GM18873 (cell line): ENCODE measurements at regions not wholly inside any gene's neighbourhood (a gene's known extent, or its start where the extent isn't known, plus 50 kb on each side); places are given as distances from the start of the nearest gene placed in this dataset.

Source experiments
- ATAC-seq: cut with Tn5 transposase; IDR thresholded peaks from one replicate; pipeline ENCODE4 v1.9.1; 2021; ENCODE audit warnings: mild to moderate bottlenecking, moderate library complexity, moderate number of reproducible peaks; ENCODE audit not compliant: unreplicated experiment, low FRiP score

- no peak for ATAC-seq
Measured at GRCh38 chrX:43557792-43558191, 98.3 kb upstream of the MAOA start.

GRCh38 chrX:43559644-43560043, 96.5 kb upstream of the MAOA start:
- no peak for ATAC-seq

GRCh38 chrX:43560247-43560946, 95.7 kb upstream of the MAOA start:
- ATAC-seq: no peak

GRCh38 chrX:43562372-43562771, 93.7 kb upstream of the MAOA start:
- ATAC-seq: no peak

GRCh38 chrX:43564953-43565352, 91.1 kb upstream of the MAOA start:
- ATAC-seq: no peak

GRCh38 chrX:43566170-43566569, 89.9 kb upstream of the MAOA start:
- no peak for ATAC-seq

GRCh38 chrX:43573441-43574015, 82.6 kb upstream of the MAOA start:
- no peak for ATAC-seq

- no peak for ATAC-seq
Measured at GRCh38 chrX:43580621-43581020, 75.5 kb upstream of the MAOA start.

GRCh38 chrX:43581167-43581566, 74.9 kb upstream of the MAOA start:
- no peak for ATAC-seq

GRCh38 chrX:43581888-43582539, 74.1 kb upstream of the MAOA start:
- no peak for ATAC-seq

GRCh38 chrX:43582540-43582913, 73.6 kb upstream of the MAOA start:
- ATAC-seq: no peak

- ATAC-seq: no peak
Measured at GRCh38 chrX:43585922-43586321, 70.2 kb upstream of the MAOA start.

- no peak for ATAC-seq
Measured at GRCh38 chrX:43586830-43587229, 69.3 kb upstream of the MAOA start.

GRCh38 chrX:43589735-43590134, 66.4 kb upstream of the MAOA start:
- no peak for ATAC-seq

GRCh38 chrX:43590150-43590549, 65.9 kb upstream of the MAOA start:
- ATAC-seq: no peak

- ATAC-seq: no peak
Measured at GRCh38 chrX:43592597-43592996, 63.5 kb upstream of the MAOA start.

- no peak for ATAC-seq
Measured at GRCh38 chrX:43595931-43596330, 60.2 kb upstream of the MAOA start.

- ATAC-seq: no peak
Measured at GRCh38 chrX:43604753-43605152, 51.3 kb upstream of the MAOA start.

- ATAC-seq: no peak
Measured at GRCh38 chrX:43605351-43605750, 50.7 kb upstream of the MAOA start.
